Heart left ventricle (tissue), 16 donors: ENCODE measurements at regions not wholly inside any gene's neighbourhood (a gene's known extent, or its start where the extent isn't known, plus 50 kb on each side); places are given as distances from the start of the nearest gene placed in this dataset.

Experiments used
- ATAC-seq, 4 donors: fragments of 200-7000 bp; cut with Tn5 transposase; one replicate each; pipeline ENCODE4 v1.9.1; 2020 to 2022; ENCODE audit warnings: moderate library complexity in 4 of 4, mild to moderate bottlenecking in 3 of 4, moderate number of reproducible peaks in 1 of 4
- DNase-seq, 5 donors: peaks; one replicate each; pipeline ENCODE4 v3.0.0-alpha.2; 2020
- H3K27ac ChIP-seq, 12 donors: fragments of 200-600 bp; sonication (generic) in 4 of 12; one replicate each; pipeline versions ENCODE4 v1.5.0 to v1.8.0; 2016 to 2022; ENCODE audit warnings: mild to moderate bottlenecking in 2 of 12
- H3K27me3 ChIP-seq, 9 donors: fragments of 200-600 bp; sonication (generic) in 2 of 9; one replicate each; pipeline versions ENCODE4 v1.5.1 to v1.8.0; 2016 to 2022; ENCODE audit warnings: mild to moderate bottlenecking in 3 of 9
- H3K36me3 ChIP-seq, 9 donors: fragments of 200-600 bp; sonication (generic) in 2 of 9; one replicate each; pipeline versions ENCODE4 v1.5.0 to v1.8.0; 2018 to 2022; ENCODE audit warnings: mild to moderate bottlenecking in 2 of 9
- H3K4me1 ChIP-seq, 12 donors: fragments of 200-600 bp; sonication (generic) in 4 of 12; one replicate each; pipeline versions ENCODE4 v1.5.0 to v1.8.0; 2016 to 2022; ENCODE audit warnings: mild to moderate bottlenecking in 3 of 12
- H3K4me3 ChIP-seq, 12 donors: fragments of 200-600 bp; sonication (generic) in 4 of 12; one replicate each; pipeline versions ENCODE4 v1.5.0 to v1.8.0; 2017 to 2022; ENCODE audit warnings: mild to moderate bottlenecking in 9 of 12, moderate library complexity in 4 of 12
- H3K9me3 ChIP-seq, 12 donors: fragments of 200-600 bp; sonication (generic) in 4 of 12; one replicate each; pipeline versions ENCODE4 v1.5.0 to v1.8.0; 2016 to 2022; ENCODE audit warnings: mild to moderate bottlenecking in 1 of 12
- POLR2A ChIP-seq, 2 donors: fragments of 450-650 bp; IDR thresholded peaks; one replicate each; pipeline ENCODE4 v1.6.1; 2017; ENCODE audit warnings: antibody characterized with exemption in 2 of 2, mild to moderate bottlenecking in 2 of 2, moderate library complexity in 2 of 2
- WGBS, 4 donors: extraction: QIAGEN DNeasy Blood & Tissue Kit in 2 of 4; methylation state at CpG; one replicate each; pipeline versions ENCODE4 v1.1.5 to v1.1.7; 2013 to 2018; 5-methylcytosine and 5-hydroxymethylcytosine counted together
- intact Hi-C, 10 donors: fragments of 100-400 bp; cut with DNase I; formaldehyde crosslinking; loops; one replicate each; pipeline versions ENCODE4 v1.11.1 to v1.14.2; 2022
- TF ChIP-seq, protein P1 (sequence below), 12 donors: fragments of 200-600 bp; sonication (generic) in 4 of 12; IDR thresholded peaks; one replicate each; pipeline versions ENCODE4 v1.5.0 to v1.8.0; 2018 to 2022; ENCODE audit warnings: antibody characterized with exemption in 12 of 12, mild to moderate bottlenecking in 5 of 12
- donor health status: ischemic (EF 13 %, LVEDD 7.1; RV severe dilation, severe dysfunction).
- donor health status: healthy with polysubstance abuse.
- donor health status: DM: no; HTN: yes; CAD: no.
- donor health status: DM: no; HTN: no; CAD: no.
- donor health status: ischemic (EF 25% LVEDD 6.9; RV normal size, moderate dysfunction).
- donor health status: ischemic (EF 25% LVEDD 5.7; RV mildly dilated, moderate dysfunction).
- donor health status: healthy.
- donor health status: DM: yes; HTN: yes; CAD: no.
- donor health status: ischemic (EF 35%, LVEDD 5.7; RV mildly dilated, moderate dysfunction).
- donor health status: nonischemic (EF 11% LVEDD 7.7; RV severe dilation, severe dysfunction).
- donor health status: DM: yes; HTN: yes; CAD: no.
- donor health status: PGD.
- donor health status: ischemic (EF 29% LVEDD 5.4; RV normal size, mild dysfunction).
- donor health status: nonischemic (EF 23%, LVEDD 6.1; RV moderate dilation, normal function).

- intact Hi-C loops, result no loop called here
- H3K27ac ChIP-seq, result no peak overlapping the region
- no peaks in the 10 kb centered on the region for H3K27me3 ChIP-seq
- no peaks in the 10 kb centered on the region for H3K36me3 ChIP-seq
- DNase-seq (no peak), ATAC-seq (no peak)
- TF ChIP-seq POLR2A (IDR thresholded peaks at IDR 0.05), result no peak
- TF ChIP-seq, protein P1, sequence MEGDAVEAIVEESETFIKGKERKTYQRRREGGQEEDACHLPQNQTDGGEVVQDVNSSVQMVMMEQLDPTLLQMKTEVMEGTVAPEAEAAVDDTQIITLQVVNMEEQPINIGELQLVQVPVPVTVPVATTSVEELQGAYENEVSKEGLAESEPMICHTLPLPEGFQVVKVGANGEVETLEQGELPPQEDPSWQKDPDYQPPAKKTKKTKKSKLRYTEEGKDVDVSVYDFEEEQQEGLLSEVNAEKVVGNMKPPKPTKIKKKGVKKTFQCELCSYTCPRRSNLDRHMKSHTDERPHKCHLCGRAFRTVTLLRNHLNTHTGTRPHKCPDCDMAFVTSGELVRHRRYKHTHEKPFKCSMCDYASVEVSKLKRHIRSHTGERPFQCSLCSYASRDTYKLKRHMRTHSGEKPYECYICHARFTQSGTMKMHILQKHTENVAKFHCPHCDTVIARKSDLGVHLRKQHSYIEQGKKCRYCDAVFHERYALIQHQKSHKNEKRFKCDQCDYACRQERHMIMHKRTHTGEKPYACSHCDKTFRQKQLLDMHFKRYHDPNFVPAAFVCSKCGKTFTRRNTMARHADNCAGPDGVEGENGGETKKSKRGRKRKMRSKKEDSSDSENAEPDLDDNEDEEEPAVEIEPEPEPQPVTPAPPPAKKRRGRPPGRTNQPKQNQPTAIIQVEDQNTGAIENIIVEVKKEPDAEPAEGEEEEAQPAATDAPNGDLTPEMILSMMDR (IDR thresholded peaks at IDR 0.05), result no peak
- no peak overlapping the region for H3K4me3 ChIP-seq
- H3K9me3 ChIP-seq, result no peaks in the 10 kb centered on the region
- WGBS, 4 donors, result 84 to 91% (median 90%) methylated on average over 3 of the region's 3 CpGs
- H3K4me1 ChIP-seq, result no peaks in the 10 kb centered on the region
Measured at GRCh38 chr9:85204176-85204575, 534.6 kb downstream of the NTRK2 start.

GRCh38 chr9:85202596-85202995, 533.1 kb downstream of the NTRK2 start:
- DNase-seq (no peak), ATAC-seq (no peak)
- no peak overlapping the region for H3K27ac ChIP-seq
- no peaks in the 10 kb centered on the region for H3K36me3 ChIP-seq
- H3K27me3 ChIP-seq, result peaks cover 0 to 3% (median 0%) of the 10 kb centered on the region in 9 donors
- TF ChIP-seq, protein P1 (IDR thresholded peaks at IDR 0.05), result no peak
- TF ChIP-seq POLR2A (IDR thresholded peaks at IDR 0.05), result no peak
- WGBS, 4 donors, result 33 to 48% (median 41%) methylated on average over 3 of the region's 3 CpGs
- no peaks in the 10 kb centered on the region for H3K9me3 ChIP-seq
- no peak overlapping the region for H3K4me3 ChIP-seq
- intact Hi-C loops, result no loop called here
- H3K4me1 ChIP-seq, result no peaks in the 10 kb centered on the region

DNA sequence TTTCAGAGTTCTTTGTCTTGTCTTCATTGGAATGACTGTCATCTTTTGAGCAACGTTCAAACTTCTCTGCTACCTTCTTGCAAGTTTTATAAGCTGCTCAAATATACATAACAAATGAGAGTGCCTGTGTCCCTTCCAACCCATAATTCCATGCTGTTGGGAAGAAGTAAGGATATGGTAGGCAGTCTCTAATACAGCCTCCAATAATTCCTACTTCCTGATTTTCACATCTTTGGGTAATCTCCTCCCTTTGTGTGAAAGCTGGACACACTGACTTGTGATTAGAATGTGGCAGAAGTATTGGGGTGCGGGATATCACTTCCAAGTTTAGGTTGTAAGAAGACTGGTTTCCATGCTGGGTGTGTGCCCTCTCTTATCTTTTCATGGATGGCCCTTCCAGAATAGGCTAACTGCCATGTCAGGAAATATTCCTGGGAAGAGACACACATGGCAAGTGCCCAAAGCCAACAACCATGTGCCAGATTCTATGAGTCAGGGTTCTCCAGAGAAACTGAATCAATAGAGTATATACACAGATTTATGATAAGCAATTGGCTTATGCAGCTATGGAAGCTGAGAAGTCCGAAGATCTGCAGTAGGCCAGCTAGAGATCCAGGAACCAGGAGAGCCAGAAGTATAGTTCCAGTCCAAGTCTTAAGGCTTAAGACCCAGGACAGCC, 531.3 kb downstream of the NTRK2 start:
- no peaks in the 10 kb centered on the region for H3K9me3 ChIP-seq
- no peaks in the 10 kb centered on the region for H3K4me1 ChIP-seq
- H3K4me3 ChIP-seq, result no peak overlapping the region
- 71 to 76% (median 72%) methylated on average over 3 of the region's 3 CpGs for WGBS, 4 donors
- H3K27ac ChIP-seq, result no peak overlapping the region
- peaks cover 0 to 3% (median 0%) of the 10 kb centered on the region in 9 donors for H3K27me3 ChIP-seq
- intact Hi-C loops, result no loop called here
- ATAC-seq, result no peak
- H3K36me3 ChIP-seq, result no peaks in the 10 kb centered on the region
- no peak for DNase-seq
- TF ChIP-seq, protein P1 (IDR thresholded peaks at IDR 0.05), result no peak
- TF ChIP-seq POLR2A (IDR thresholded peaks at IDR 0.05), result no peak

- no peak overlapping the region for H3K4me3 ChIP-seq
- WGBS, 4 donors, result 75 to 88% (median 76%) methylated on average over 1 of the region's 1 CpG
- H3K36me3 ChIP-seq, result no peaks in the 10 kb centered on the region
- peaks cover 0 to under 1% (median 0%) of the 10 kb centered on the region in 12 donors for H3K9me3 ChIP-seq
- H3K27me3 ChIP-seq, result peaks cover 0 to 3% (median 0%) of the 10 kb centered on the region in 9 donors
- H3K4me1 ChIP-seq, result no peaks in the 10 kb centered on the region
- H3K27ac ChIP-seq, result no peak overlapping the region
- TF ChIP-seq, protein P1 (IDR thresholded peaks at IDR 0.05), result no peak
- TF ChIP-seq POLR2A (IDR thresholded peaks at IDR 0.05), result no peak
- intact Hi-C loops, result no loop called here
- DNase-seq (no peak), ATAC-seq (no peak)
Measured at GRCh38 chr9:85199866-85200495, 530.5 kb downstream of the NTRK2 start.
